ENCODE measurements at regions not wholly inside any gene's neighbourhood (a gene's known extent, or its start where the extent isn't known, plus 50 kb on each side); places are given as distances from the start of the nearest gene placed in this dataset.

DNA sequence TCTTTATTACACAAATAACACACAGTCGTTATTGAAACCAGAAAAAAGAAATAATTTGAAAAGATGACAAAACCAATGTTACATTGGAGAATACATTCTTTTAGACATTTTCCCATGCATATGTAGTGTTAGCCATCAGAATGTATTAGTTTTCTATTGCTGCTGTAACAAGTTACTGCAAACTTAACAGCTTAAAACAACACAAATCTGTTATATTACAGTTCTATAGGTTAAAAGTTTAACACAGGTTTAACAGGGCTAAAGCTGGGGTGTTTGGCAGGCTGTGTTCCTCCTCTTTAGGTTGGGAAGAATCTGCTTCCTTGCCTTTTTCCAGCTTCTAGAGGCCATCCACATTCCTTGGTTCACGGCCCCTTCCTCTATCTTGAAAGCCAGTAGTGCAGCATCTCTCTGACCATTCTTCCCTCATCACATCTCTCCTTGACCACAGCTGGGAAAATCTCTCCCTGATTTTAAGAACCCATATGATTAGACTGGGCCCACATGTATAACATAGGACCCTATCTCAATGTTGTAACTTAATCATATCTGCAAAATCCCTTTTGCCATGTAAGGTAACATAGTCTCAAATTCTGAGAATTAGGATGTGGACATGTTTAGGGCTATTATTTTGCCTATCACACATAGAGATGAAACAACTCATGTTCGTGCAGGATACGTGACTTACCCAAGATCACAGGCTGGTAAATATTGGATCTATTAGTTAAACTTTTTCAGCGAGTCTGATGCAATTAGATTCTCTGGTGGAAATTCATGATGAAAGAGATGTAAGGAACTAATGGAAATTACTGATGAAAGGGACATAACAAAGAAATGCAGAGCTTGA, 145.4 kb upstream of the TMEM170B start (continued):
- TF ChIP-seq, protein P1, sequence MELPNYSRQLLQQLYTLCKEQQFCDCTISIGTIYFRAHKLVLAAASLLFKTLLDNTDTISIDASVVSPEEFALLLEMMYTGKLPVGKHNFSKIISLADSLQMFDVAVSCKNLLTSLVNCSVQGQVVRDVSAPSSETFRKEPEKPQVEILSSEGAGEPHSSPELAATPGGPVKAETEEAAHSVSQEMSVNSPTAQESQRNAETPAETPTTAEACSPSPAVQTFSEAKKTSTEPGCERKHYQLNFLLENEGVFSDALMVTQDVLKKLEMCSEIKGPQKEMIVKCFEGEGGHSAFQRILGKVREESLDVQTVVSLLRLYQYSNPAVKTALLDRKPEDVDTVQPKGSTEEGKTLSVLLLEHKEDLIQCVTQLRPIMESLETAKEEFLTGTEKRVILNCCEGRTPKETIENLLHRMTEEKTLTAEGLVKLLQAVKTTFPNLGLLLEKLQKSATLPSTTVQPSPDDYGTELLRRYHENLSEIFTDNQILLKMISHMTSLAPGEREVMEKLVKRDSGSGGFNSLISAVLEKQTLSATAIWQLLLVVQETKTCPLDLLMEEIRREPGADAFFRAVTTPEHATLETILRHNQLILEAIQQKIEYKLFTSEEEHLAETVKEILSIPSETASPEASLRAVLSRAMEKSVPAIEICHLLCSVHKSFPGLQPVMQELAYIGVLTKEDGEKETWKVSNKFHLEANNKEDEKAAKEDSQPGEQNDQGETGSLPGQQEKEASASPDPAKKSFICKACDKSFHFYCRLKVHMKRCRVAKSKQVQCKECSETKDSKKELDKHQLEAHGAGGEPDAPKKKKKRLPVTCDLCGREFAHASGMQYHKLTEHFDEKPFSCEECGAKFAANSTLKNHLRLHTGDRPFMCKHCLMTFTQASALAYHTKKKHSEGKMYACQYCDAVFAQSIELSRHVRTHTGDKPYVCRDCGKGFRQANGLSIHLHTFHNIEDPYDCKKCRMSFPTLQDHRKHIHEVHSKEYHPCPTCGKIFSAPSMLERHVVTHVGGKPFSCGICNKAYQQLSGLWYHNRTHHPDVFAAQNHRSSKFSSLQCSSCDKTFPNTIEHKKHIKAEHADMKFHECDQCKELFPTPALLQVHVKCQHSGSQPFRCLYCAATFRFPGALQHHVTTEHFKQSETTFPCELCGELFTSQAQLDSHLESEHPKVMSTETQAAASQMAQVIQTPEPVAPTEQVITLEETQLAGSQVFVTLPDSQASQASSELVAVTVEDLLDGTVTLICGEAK (IDR thresholded peaks at IDR 0.05) = no peak
- TF ChIP-seq, protein P1 (CRISPR knock-in tag; IDR thresholded peaks at IDR 0.05) = no peak
- TF ChIP-seq TAF15 (IDR thresholded peaks at IDR 0.05; ENCODE audit: low read depth, low read length, poor library complexity, severe bottlenecking) (no peak), CHCHD3 (CRISPR knock-in tag; IDR thresholded peaks at IDR 0.05) (no peak), ISL2 (CRISPR knock-in tag; IDR thresholded peaks at IDR 0.05) (peak; percentile 94), PHF21A (CRISPR knock-in tag; IDR thresholded peaks at IDR 0.05) (peak; percentile 77; the same call in 1 of the 2 replicates), BORCS8-MEF2B (CRISPR knock-in tag; IDR thresholded peaks at IDR 0.05) (no peak), ZNF660 (CRISPR knock-in tag; IDR thresholded peaks at IDR 0.05; ENCODE audit: borderline replicate concordance, low read depth) (no peak), FOXJ3 (CRISPR knock-in tag; IDR thresholded peaks at IDR 0.05; ENCODE audit: borderline replicate concordance) (no peak), ZNF572 (CRISPR knock-in tag; IDR thresholded peaks at IDR 0.05) (no peak), ZNF451 (CRISPR knock-in tag; IDR thresholded peaks at IDR 0.05) (no peak), ZNF331 (CRISPR knock-in tag; IDR thresholded peaks at IDR 0.05) (peak; percentile 40; the same call in 1 of the 2 replicates), FOXK2 (IDR thresholded peaks at IDR 0.05) (no peak), MAF1 (CRISPR knock-in tag; IDR thresholded peaks at IDR 0.05; ENCODE audit: borderline replicate concordance) (no peak), ARID2 (CRISPR knock-in tag; IDR thresholded peaks at IDR 0.05; ENCODE audit: borderline replicate concordance) (no peak), GATAD2A (CRISPR knock-in tag; IDR thresholded peaks at IDR 0.05) (peak; percentile 82), ZFP82 (CRISPR knock-in tag; IDR thresholded peaks at IDR 0.05; ENCODE audit: borderline replicate concordance) (no peak; the same call in 1 of the 2 replicates)
- TF ChIP-seq, protein P2, sequence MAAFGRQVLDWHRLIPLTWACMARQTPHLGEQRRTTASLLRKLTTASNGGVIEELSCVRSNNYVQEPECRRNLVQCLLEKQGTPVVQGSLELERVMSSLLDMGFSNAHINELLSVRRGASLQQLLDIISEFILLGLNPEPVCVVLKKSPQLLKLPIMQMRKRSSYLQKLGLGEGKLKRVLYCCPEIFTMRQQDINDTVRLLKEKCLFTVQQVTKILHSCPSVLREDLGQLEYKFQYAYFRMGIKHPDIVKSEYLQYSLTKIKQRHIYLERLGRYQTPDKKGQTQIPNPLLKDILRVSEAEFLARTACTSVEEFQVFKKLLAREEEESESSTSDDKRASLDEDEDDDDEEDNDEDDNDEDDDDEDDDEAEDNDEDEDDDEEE (CRISPR knock-in tag; IDR thresholded peaks at IDR 0.05) = peak; percentile 59; the same call in 1 of the 2 replicates
- TF ChIP-seq, protein P3, sequence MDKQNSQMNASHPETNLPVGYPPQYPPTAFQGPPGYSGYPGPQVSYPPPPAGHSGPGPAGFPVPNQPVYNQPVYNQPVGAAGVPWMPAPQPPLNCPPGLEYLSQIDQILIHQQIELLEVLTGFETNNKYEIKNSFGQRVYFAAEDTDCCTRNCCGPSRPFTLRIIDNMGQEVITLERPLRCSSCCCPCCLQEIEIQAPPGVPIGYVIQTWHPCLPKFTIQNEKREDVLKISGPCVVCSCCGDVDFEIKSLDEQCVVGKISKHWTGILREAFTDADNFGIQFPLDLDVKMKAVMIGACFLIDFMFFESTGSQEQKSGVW (CRISPR knock-in tag; IDR thresholded peaks at IDR 0.05; ENCODE audit: borderline replicate concordance) = no peak

All from HepG2 (cell line).